IMR-90 (cell line): ENCODE measurements at regions not wholly inside any gene's neighbourhood (a gene's known extent, or its start where the extent isn't known, plus 50 kb on each side); places are given as distances from the start of the nearest gene placed in this dataset.

Experiments
- ATAC-seq: fragments of 200-7000 bp; cut with Tn5 transposase; 2 replicates; pipeline ENCODE4 v1.9.1; 2020; ENCODE audit warnings: low read depth, mild to moderate bottlenecking, moderate library complexity
- BruUV-seq: library from RNA; stranded (reverse); fragments of 400-500 nt; replicated peaks from 2 replicates; lab custom pipeline; 2021; lab: Mats Ljungman, UMichigan
- CTCF ChIA-PET: fragments of 300-600 bp; formaldehyde crosslinking; extraction: SDS; loops from one replicate; lab custom pipeline; 2021; ENCODE audit warnings: antibody characterized with exemption; lab: Yijun Ruan, JAX
- POLR2A ChIA-PET: fragments of 300-600 bp; sonication (Branson Sonifier 250); formaldehyde crosslinking; loops from one replicate; lab custom pipeline; 2022; ENCODE audit warnings: antibody characterized with exemption; ENCODE audit not compliant: unreplicated experiment; lab: Charles Lee
- DNase-seq: peaks from one replicate; pipeline ENCODE4 v3.0.0; 2013
- H2AFZ ChIP-seq: replicated peaks from 2 replicates; pipeline ENCODE3; 2013; ENCODE audit warnings: low read length, mild to moderate bottlenecking; ENCODE audit not compliant: poor library complexity
- H2AK5ac ChIP-seq: 2 replicates; pipeline ENCODE4 v1.6.1; 2013; ENCODE audit warnings: low read depth, low read length, inconsistent platforms
- H2AK9ac ChIP-seq: replicated peaks from 2 replicates; pipeline ENCODE3; 2013; ENCODE audit warnings: mild to moderate bottlenecking, low read depth, low read length, moderate library complexity; ENCODE audit not compliant: poor library complexity
- H2BK120ac ChIP-seq: 2 replicates; pipeline ENCODE4 v1.6.1; 2013; ENCODE audit warnings: low read depth, low read length, inconsistent platforms
- H2BK15ac ChIP-seq: 3 replicates; pipeline ENCODE4 v1.6.1; 2013; ENCODE audit warnings: low read depth, low read length, inconsistent platforms
- H2BK20ac ChIP-seq: 2 replicates; pipeline ENCODE4 v1.6.1; 2013; ENCODE audit warnings: low read depth, mild to moderate bottlenecking, inconsistent platforms, low read length, moderate library complexity
- H2BK5ac ChIP-seq: 2 replicates; pipeline ENCODE4 v1.6.1; 2013; ENCODE audit warnings: mild to moderate bottlenecking, low read depth, low read length, inconsistent platforms; ENCODE audit not compliant: poor library complexity, severe bottlenecking
- H3K14ac ChIP-seq: replicated peaks from 2 replicates; pipeline ENCODE4 v1.6.1; 2013; ENCODE audit warnings: low read depth, low read length, inconsistent platforms
- H3K18ac ChIP-seq: 2 replicates; pipeline ENCODE4 v1.6.1; 2013; ENCODE audit warnings: low read depth, low read length, control low read depth
- H3K23ac ChIP-seq: 2 replicates; pipeline ENCODE4 v1.6.1; 2013; ENCODE audit warnings: low read depth, low read length, inconsistent platforms
- H3K27ac ChIP-seq: 2 replicates; pipeline ENCODE4 v1.5.1; 2013; ENCODE audit warnings: mild to moderate bottlenecking, control low read depth, low read length; ENCODE audit not compliant: insufficient read depth
- H3K27me3 ChIP-seq: 2 replicates; pipeline ENCODE4 v1.6.1; 2013; ENCODE audit warnings: low read length; ENCODE audit not compliant: control insufficient read depth, insufficient read depth
- H3K36me3 ChIP-seq: 2 replicates; pipeline ENCODE4 v1.6.1; 2013; ENCODE audit warnings: low read length, mixed read lengths; ENCODE audit not compliant: control insufficient read depth, insufficient read depth
- H3K4ac ChIP-seq: 2 replicates; pipeline ENCODE4 v1.6.1; 2013; ENCODE audit warnings: low read depth, low read length, inconsistent platforms
- H3K4me1 ChIP-seq: 2 replicates; pipeline ENCODE4 v1.6.1; 2013; ENCODE audit warnings: low read length, mixed read lengths; ENCODE audit not compliant: control insufficient read depth, insufficient read depth
- H3K4me2 ChIP-seq: 2 replicates; pipeline ENCODE4 v1.6.1; 2013; ENCODE audit warnings: low read depth, mild to moderate bottlenecking, control low read depth, low read length, moderate library complexity
- H3K4me3 ChIP-seq: 2 replicates; pipeline ENCODE4 v1.5.1; 2013; ENCODE audit warnings: low read depth, mild to moderate bottlenecking, control low read depth, low read length, moderate library complexity; ENCODE audit not compliant: insufficient read depth
- H3K56ac ChIP-seq: 2 replicates; pipeline ENCODE4 v1.6.1; 2013; ENCODE audit warnings: low read length, inconsistent platforms; ENCODE audit not compliant: insufficient read depth; ENCODE audit errors: extremely low read depth
- H3K79me1 ChIP-seq, 2 experiments: 2 replicates each; pipeline ENCODE4 v1.6.1; 2013; ENCODE audit warnings: low read length in 2 of 2, inconsistent platforms in 1 of 2, low read depth in 1 of 2
- H3K9ac ChIP-seq: 2 replicates; pipeline ENCODE4 v1.6.1; 2013; ENCODE audit warnings: low read depth, low read length, control low read depth
- H3K9me1 ChIP-seq: 2 replicates; pipeline ENCODE4 v1.6.1; 2013; ENCODE audit warnings: low read length, inconsistent platforms; ENCODE audit not compliant: insufficient read depth
- H3K9me3 ChIP-seq: 2 replicates; pipeline ENCODE4 v1.6.1; 2013; ENCODE audit warnings: low read length; ENCODE audit not compliant: control insufficient read depth, insufficient read depth
- H4K20me1 ChIP-seq: 2 replicates; pipeline ENCODE4 v1.6.1; 2013; ENCODE audit warnings: low read length, inconsistent platforms; ENCODE audit not compliant: insufficient read depth
- H4K5ac ChIP-seq: 2 replicates; pipeline ENCODE4 v1.6.1; 2013; ENCODE audit warnings: mild to moderate bottlenecking, low read depth, low read length, control low read depth
- H4K8ac ChIP-seq, 2 experiments: 2 replicates each; pipeline ENCODE4 v1.6.1; 2013; ENCODE audit warnings: low read depth in 2 of 2, low read length in 2 of 2, control low read depth in 1 of 2, inconsistent platforms in 1 of 2
- H4K91ac ChIP-seq: 2 replicates; pipeline ENCODE4 v1.6.1; 2013; ENCODE audit warnings: low read depth, low read length, inconsistent platforms; ENCODE audit not compliant: insufficient read depth
- BHLHE40 ChIP-seq: fragments of 150-350 bp; IDR thresholded peaks from 2 replicates; pipeline ENCODE4 v1.6.1; 2016; ENCODE audit warnings: mild to moderate bottlenecking, low read depth, low read length
- WGBS, 2 experiments: methylation state at CpG; one replicate each; pipeline versions ENCODE4 v1.1.5 to v1.1.7; 2013; ENCODE audit warnings: missing lambda C conversion rate in 2 of 2; ENCODE audit not compliant: insufficient read length in 1 of 2; ENCODE audit errors: extremely low coverage in 2 of 2; 5-methylcytosine and 5-hydroxymethylcytosine counted together
- dilution Hi-C: fragments of 300-500 bp; cut with HindIII; formaldehyde crosslinking; loops from one replicate; pipeline ENCODE4 v1.14.3; 2018; ENCODE audit warnings: low sequenced_read_pairs; ENCODE audit not compliant: unreplicated experiment
- in situ Hi-C: fragments of 300-500 bp; cut with MboI; formaldehyde crosslinking; loops from 3 replicates; pipeline ENCODE4 v1.14.3; 2019; ENCODE audit warnings: low sequenced_read_pairs, inconsistent platforms, mixed read lengths
- intact Hi-C: fragments of 100-400 bp; cut with micrococcal nuclease; formaldehyde crosslinking; loops from 2 replicates; pipeline ENCODE4 v1.10.0; 2022
- TF ChIP-seq, protein P1 (sequence below): fragments of 150-350 bp; IDR thresholded peaks from 2 replicates; pipeline ENCODE4 v1.6.1; 2016; ENCODE audit warnings: low read depth, mild to moderate bottlenecking, low read length, moderate library complexity, borderline replicate concordance
- TF ChIP-seq, protein P2 (sequence below): fragments of 150-350 bp; IDR thresholded peaks from 2 replicates; pipeline ENCODE4 v1.6.1; 2017; ENCODE audit warnings: mild to moderate bottlenecking, antibody characterized with exemption, low read length, low read depth

DNA sequence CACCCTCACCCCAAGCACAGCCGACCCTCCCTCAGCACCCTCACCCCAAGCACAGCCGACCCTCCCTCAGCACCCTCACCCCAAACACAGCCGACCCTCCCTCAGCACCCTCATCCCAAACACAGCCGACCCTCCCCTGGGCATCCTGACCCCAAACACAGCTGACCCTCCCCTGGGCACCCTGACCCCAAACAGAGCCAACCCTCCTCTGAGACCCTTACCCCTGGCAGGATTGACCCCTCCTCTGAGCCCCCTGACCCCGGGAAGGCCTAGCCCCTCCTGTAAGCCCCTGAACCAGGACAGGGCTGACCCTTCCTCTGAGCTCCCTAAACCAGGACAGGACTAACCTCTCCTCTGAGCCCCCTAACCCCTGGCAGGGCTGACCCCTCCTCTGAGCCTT, 84.4 kb upstream of the RAB6C start:
- dilution Hi-C loops = no loop called here
- no peaks in the 10 kb centered on the region; the same call in 1 of the 2 replicates for H3K27me3 ChIP-seq
- no peak overlapping the region for H3K4me2 ChIP-seq

More for the DNA sequence above, 84.4 kb upstream of the RAB6C start:
- no peak overlapping the region for H2AFZ ChIP-seq
- H2AK9ac ChIP-seq = no peak overlapping the region
- intact Hi-C loops = no loop called here
- H3K23ac ChIP-seq = no peak overlapping the region
- ChIA-PET CTCF (no interaction called here), POLR2A (no interaction called here)
- H3K27ac ChIP-seq = no peak overlapping the region
- no peaks in the 10 kb centered on the region for H3K36me3 ChIP-seq
- H4K5ac ChIP-seq = no peak overlapping the region
- no peaks in the 10 kb centered on the region for H3K9me3 ChIP-seq
- H3K79me1 ChIP-seq = no peaks in the 10 kb centered on the region
- TF ChIP-seq, protein P1, sequence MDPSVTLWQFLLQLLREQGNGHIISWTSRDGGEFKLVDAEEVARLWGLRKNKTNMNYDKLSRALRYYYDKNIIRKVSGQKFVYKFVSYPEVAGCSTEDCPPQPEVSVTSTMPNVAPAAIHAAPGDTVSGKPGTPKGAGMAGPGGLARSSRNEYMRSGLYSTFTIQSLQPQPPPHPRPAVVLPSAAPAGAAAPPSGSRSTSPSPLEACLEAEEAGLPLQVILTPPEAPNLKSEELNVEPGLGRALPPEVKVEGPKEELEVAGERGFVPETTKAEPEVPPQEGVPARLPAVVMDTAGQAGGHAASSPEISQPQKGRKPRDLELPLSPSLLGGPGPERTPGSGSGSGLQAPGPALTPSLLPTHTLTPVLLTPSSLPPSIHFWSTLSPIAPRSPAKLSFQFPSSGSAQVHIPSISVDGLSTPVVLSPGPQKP = no peak
- TF ChIP-seq, protein P2, sequence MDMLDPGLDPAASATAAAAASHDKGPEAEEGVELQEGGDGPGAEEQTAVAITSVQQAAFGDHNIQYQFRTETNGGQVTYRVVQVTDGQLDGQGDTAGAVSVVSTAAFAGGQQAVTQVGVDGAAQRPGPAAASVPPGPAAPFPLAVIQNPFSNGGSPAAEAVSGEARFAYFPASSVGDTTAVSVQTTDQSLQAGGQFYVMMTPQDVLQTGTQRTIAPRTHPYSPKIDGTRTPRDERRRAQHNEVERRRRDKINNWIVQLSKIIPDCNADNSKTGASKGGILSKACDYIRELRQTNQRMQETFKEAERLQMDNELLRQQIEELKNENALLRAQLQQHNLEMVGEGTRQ = no peak
- TF ChIP-seq BHLHE40 = no peak
- H2AK5ac ChIP-seq = no peak overlapping the region
- H2BK5ac ChIP-seq = no peak overlapping the region
- H4K91ac ChIP-seq = no peak overlapping the region
- no peaks in the 10 kb centered on the region for H3K9me1 ChIP-seq
- H3K4me3 ChIP-seq = no peak overlapping the region
- in situ Hi-C loops = no loop called here
- no CpG with 5 or more reads among the region's 5 CpGs for WGBS, 2 experiments
- H3K4me1 ChIP-seq = no peaks in the 10 kb centered on the region
- ATAC-seq (no peak), DNase-seq (no peak)
- H4K8ac ChIP-seq = no peak overlapping the region
- no peak overlapping the region for H3K56ac ChIP-seq
- no peak overlapping the region for H3K4ac ChIP-seq
- H3K14ac ChIP-seq = no peak overlapping the region
- H2BK20ac ChIP-seq = no peak overlapping the region
- H3K18ac ChIP-seq = no peak overlapping the region
- no peak overlapping the region for H2BK15ac ChIP-seq
- no TSS peak for BruUV-seq
- no peak overlapping the region for H2BK120ac ChIP-seq
- no peak overlapping the region for H3K9ac ChIP-seq
- H4K20me1 ChIP-seq = no peaks in the 10 kb centered on the region
